ENCODE measurements at regions not wholly inside any gene's neighbourhood (a gene's known extent, or its start where the extent isn't known, plus 50 kb on each side); places are given as distances from the start of the nearest gene placed in this dataset.
"Not testable (repeated sequence)": the region's sequence is repeated elsewhere in the genome, so short reads cannot be mapped to it uniquely, and the experiment has no call there.

GRCh38 chr2:446963-447530 is 159.2 kb upstream of the ALKAL2 start:
- no peak for DNase-seq

- DNase-seq = no peak
Observed at GRCh38 chr2:446303-446874, 158.5 kb upstream of the ALKAL2 start.

- no peak for DNase-seq
Observed at GRCh38 chr2:445896-446295, 158.0 kb upstream of the ALKAL2 start.

GRCh38 chr2:444937-445884 is 157.3 kb upstream of the ALKAL2 start:
- DNase-seq = no peak

- DNase-seq = no peak
Observed at GRCh38 chr2:443741-444140, 155.8 kb upstream of the ALKAL2 start.

GRCh38 chr2:443216-443615 is 155.3 kb upstream of the ALKAL2 start:
- no peak for DNase-seq

- DNase-seq = no peak
Observed at GRCh38 chr2:441258-442022, 153.5 kb upstream of the ALKAL2 start.

GRCh38 chr2:440403-440740 is 152.5 kb upstream of the ALKAL2 start:
- no peak for DNase-seq

GRCh38 chr2:439556-440402 is 151.9 kb upstream of the ALKAL2 start:
- DNase-seq = no peak

- no peak for DNase-seq
Observed at GRCh38 chr2:439077-439476, 151.2 kb upstream of the ALKAL2 start.

- DNase-seq = no peak
Observed at GRCh38 chr2:437756-438393, 150.0 kb upstream of the ALKAL2 start.

- DNase-seq = no peak
Observed at GRCh38 chr2:437180-437579, 149.3 kb upstream of the ALKAL2 start.

GRCh38 chr2:436205-436604 is 148.3 kb upstream of the ALKAL2 start:
- no peak for DNase-seq

- DNase-seq = no peak
Observed at GRCh38 chr2:434625-435024, 146.7 kb upstream of the ALKAL2 start.

GRCh38 chr2:433216-433615 is 145.3 kb upstream of the ALKAL2 start:
- DNase-seq = no peak

GRCh38 chr2:430291-431040 is 142.6 kb upstream of the ALKAL2 start:
- no peak for DNase-seq

- no peak for DNase-seq
Observed at GRCh38 chr2:429575-430254, 141.8 kb upstream of the ALKAL2 start.

GRCh38 chr2:429142-429541 is 141.3 kb upstream of the ALKAL2 start:
- DNase-seq = no peak

GRCh38 chr2:428591-428990 is 140.7 kb upstream of the ALKAL2 start:
- no peak for DNase-seq

- not testable (repeated sequence) for DNase-seq
Observed at GRCh38 chr2:426696-427095, 138.8 kb upstream of the ALKAL2 start.

Data from fibroblast of skin of scalp (primary cell).